ENCODE measurements at regions not wholly inside any gene's neighbourhood (a gene's known extent, or its start where the extent isn't known, plus 50 kb on each side); places are given as distances from the start of the nearest gene placed in this dataset.

- Mint-ChIP-seq H3K27me3 (peaks cover 0 to 4% of the 10 kb centered on the region in 2 donors), H3K36me3 (ENCODE audit: insufficient read depth) (no peaks in the 10 kb centered on the region), H3K9me3 (peaks cover 2 to 5% of the 10 kb centered on the region in 2 donors), H3K27ac (no peak overlapping the region), H3K4me1 (ENCODE audit: low read depth in 2 of 2) (no peaks in the 10 kb centered on the region), H3K4me3 (no peak overlapping the region)
- DNase-seq = no peak
- ATAC-seq (replicated peaks) = no peak
Measured at GRCh38 chr15:87133704-87134103, 1054.0 kb downstream of the AGBL1 start.

GRCh38 chr15:87131067-87131466 is 1051.4 kb downstream of the AGBL1 start:
- Mint-ChIP-seq H3K27me3 (no peaks in the 10 kb centered on the region), H3K9me3 (peaks cover 2 to 5% of the 10 kb centered on the region in 2 donors), H3K36me3 (ENCODE audit: insufficient read depth) (no peaks in the 10 kb centered on the region), H3K27ac (no peak overlapping the region), H3K4me3 (no peak overlapping the region), H3K4me1 (ENCODE audit: low read depth in 2 of 2) (no peaks in the 10 kb centered on the region)
- ATAC-seq (replicated peaks) = no peak
- DNase-seq = no peak

- H3K9me3 Mint-ChIP-seq = peaks cover 4 to 5% of the 10 kb centered on the region in 2 donors
- H3K27ac Mint-ChIP-seq = no peak overlapping the region
- H3K36me3 Mint-ChIP-seq (ENCODE audit: insufficient read depth) = no peaks in the 10 kb centered on the region
- no peaks in the 10 kb centered on the region for H3K27me3 Mint-ChIP-seq
- DNase-seq (no peak), ATAC-seq (replicated peaks) (no peak)
- H3K4me1 Mint-ChIP-seq (ENCODE audit: low read depth in 2 of 2) = no peaks in the 10 kb centered on the region
- no peak overlapping the region for H3K4me3 Mint-ChIP-seq
Measured at GRCh38 chr15:87129916-87130315, 1050.2 kb downstream of the AGBL1 start.

GRCh38 chr15:87123676-87124382 is 1044.2 kb downstream of the AGBL1 start:
- ATAC-seq (replicated peaks) (no peak), DNase-seq (no peak)
- no peak overlapping the region for H3K27ac Mint-ChIP-seq
- H3K4me3 Mint-ChIP-seq = no peak overlapping the region
- no peaks in the 10 kb centered on the region for H3K4me1 Mint-ChIP-seq (ENCODE audit: low read depth in 2 of 2)
- no peaks in the 10 kb centered on the region for H3K36me3 Mint-ChIP-seq (ENCODE audit: insufficient read depth)
- peaks cover 0 to 3% of the 10 kb centered on the region in 2 donors for H3K9me3 Mint-ChIP-seq
- H3K27me3 Mint-ChIP-seq = no peaks in the 10 kb centered on the region

- Mint-ChIP-seq H3K4me3 (no peak overlapping the region), H3K4me1 (ENCODE audit: low read depth in 2 of 2) (no peaks in the 10 kb centered on the region), H3K27me3 (no peaks in the 10 kb centered on the region), H3K27ac (no peak overlapping the region), H3K36me3 (ENCODE audit: insufficient read depth) (no peaks in the 10 kb centered on the region), H3K9me3 (peaks cover 0 to 3% of the 10 kb centered on the region in 2 donors)
- ATAC-seq (replicated peaks) (no peak), DNase-seq (no peak)
Measured at GRCh38 chr15:87121336-87121735, 1041.7 kb downstream of the AGBL1 start.

- Mint-ChIP-seq H3K4me3 (no peak overlapping the region), H3K36me3 (ENCODE audit: insufficient read depth) (no peaks in the 10 kb centered on the region), H3K9me3 (no peaks in the 10 kb centered on the region), H3K27me3 (no peaks in the 10 kb centered on the region), H3K4me1 (ENCODE audit: low read depth in 2 of 2) (no peaks in the 10 kb centered on the region), H3K27ac (no peak overlapping the region)
- DNase-seq (no peak), ATAC-seq (replicated peaks) (no peak)
Measured at GRCh38 chr15:87120555-87120954, 1040.9 kb downstream of the AGBL1 start.

- Mint-ChIP-seq H3K36me3 (ENCODE audit: insufficient read depth) (no peaks in the 10 kb centered on the region), H3K9me3 (no peaks in the 10 kb centered on the region), H3K27me3 (no peaks in the 10 kb centered on the region), H3K4me1 (ENCODE audit: low read depth in 2 of 2) (no peaks in the 10 kb centered on the region), H3K4me3 (no peak overlapping the region), H3K27ac (no peak overlapping the region)
- ATAC-seq (replicated peaks) (no peak), DNase-seq (no peak)
Measured at GRCh38 chr15:87118846-87119245, 1039.2 kb downstream of the AGBL1 start.

- DNase-seq (no peak), ATAC-seq (replicated peaks) (no peak)
- Mint-ChIP-seq H3K27me3 (no peaks in the 10 kb centered on the region), H3K4me1 (ENCODE audit: low read depth in 2 of 2) (no peaks in the 10 kb centered on the region), H3K36me3 (ENCODE audit: insufficient read depth) (no peaks in the 10 kb centered on the region), H3K27ac (no peak overlapping the region), H3K4me3 (no peak overlapping the region), H3K9me3 (no peaks in the 10 kb centered on the region)
Measured at GRCh38 chr15:87118435-87118834, 1038.8 kb downstream of the AGBL1 start.

GRCh38 chr15:87115795-87116194 is 1036.1 kb downstream of the AGBL1 start:
- no peaks in the 10 kb centered on the region for H3K4me1 Mint-ChIP-seq (ENCODE audit: low read depth in 2 of 2)
- H3K9me3 Mint-ChIP-seq = no peaks in the 10 kb centered on the region
- H3K4me3 Mint-ChIP-seq = no peak overlapping the region
- H3K27ac Mint-ChIP-seq = no peak overlapping the region
- no peak for DNase-seq
- H3K27me3 Mint-ChIP-seq = no peaks in the 10 kb centered on the region
- no peak for ATAC-seq (replicated peaks)
- no peaks in the 10 kb centered on the region for H3K36me3 Mint-ChIP-seq (ENCODE audit: insufficient read depth)

GRCh38 chr15:87099916-87100315 is 1020.2 kb downstream of the AGBL1 start:
- Mint-ChIP-seq H3K27ac (no peak overlapping the region), H3K4me3 (no peak overlapping the region), H3K36me3 (ENCODE audit: insufficient read depth) (no peaks in the 10 kb centered on the region), H3K27me3 (peaks cover 13 to 21% of the 10 kb centered on the region in 2 donors), H3K4me1 (ENCODE audit: low read depth in 2 of 2) (no peaks in the 10 kb centered on the region), H3K9me3 (peaks cover 3 to 10% of the 10 kb centered on the region in 2 donors)
- no peak for ATAC-seq (replicated peaks)
- no peak for DNase-seq

- no peak for DNase-seq
- Mint-ChIP-seq H3K27ac (no peak overlapping the region), H3K4me1 (ENCODE audit: low read depth in 2 of 2) (no peaks in the 10 kb centered on the region), H3K27me3 (no peaks in the 10 kb centered on the region), H3K4me3 (no peak overlapping the region), H3K36me3 (ENCODE audit: insufficient read depth) (no peaks in the 10 kb centered on the region), H3K9me3 (peaks cover 0 to 5% of the 10 kb centered on the region in 2 donors)
- no peak for ATAC-seq (replicated peaks)
Measured at GRCh38 chr15:87089551-87089950, 1009.9 kb downstream of the AGBL1 start.

- H3K27ac Mint-ChIP-seq = no peak overlapping the region
- H3K27me3 Mint-ChIP-seq = peaks cover 5 to 8% of the 10 kb centered on the region in 2 donors
- no peak for DNase-seq
- ATAC-seq (replicated peaks) = no peak
- H3K4me3 Mint-ChIP-seq = no peak overlapping the region
- H3K9me3 Mint-ChIP-seq = no peaks in the 10 kb centered on the region
- H3K4me1 Mint-ChIP-seq (ENCODE audit: low read depth in 2 of 2) = no peaks in the 10 kb centered on the region
- H3K36me3 Mint-ChIP-seq (ENCODE audit: insufficient read depth) = no peaks in the 10 kb centered on the region
Measured at GRCh38 chr15:87083201-87083600, 1003.5 kb downstream of the AGBL1 start.

GRCh38 chr15:87082581-87082980 is 1002.9 kb downstream of the AGBL1 start:
- no peak for ATAC-seq (replicated peaks)
- H3K4me1 Mint-ChIP-seq (ENCODE audit: low read depth in 2 of 2) = no peaks in the 10 kb centered on the region

GRCh38 chr15:87080547-87080946 is 1000.9 kb downstream of the AGBL1 start:
- H3K4me1 Mint-ChIP-seq (ENCODE audit: low read depth in 2 of 2) = no peaks in the 10 kb centered on the region
- ATAC-seq (replicated peaks) = no peak
- H3K27ac Mint-ChIP-seq = no peak overlapping the region
- no peaks in the 10 kb centered on the region for H3K9me3 Mint-ChIP-seq
- H3K4me3 Mint-ChIP-seq = no peak overlapping the region
- H3K36me3 Mint-ChIP-seq (ENCODE audit: insufficient read depth) = no peaks in the 10 kb centered on the region
- DNase-seq = no peak
- H3K27me3 Mint-ChIP-seq = peaks cover 5 to 8% of the 10 kb centered on the region in 2 donors

More at GRCh38 chr15:87082581-87082980, 1002.9 kb downstream of the AGBL1 start:
- Mint-ChIP-seq H3K27ac (no peak overlapping the region), H3K4me3 (no peak overlapping the region), H3K36me3 (ENCODE audit: insufficient read depth) (no peaks in the 10 kb centered on the region), H3K9me3 (no peaks in the 10 kb centered on the region), H3K27me3 (peaks cover 5 to 8% of the 10 kb centered on the region in 2 donors)
- DNase-seq = no peak

All from effector memory CD8-positive, alpha-beta T cell (primary cell).